Nephron progenitor cell (in vitro differentiated cells): ENCODE measurements at regions not wholly inside any gene's neighbourhood (a gene's known extent, or its start where the extent isn't known, plus 50 kb on each side); places are given as distances from the start of the nearest gene placed in this dataset.

Source experiments
- DNase-seq: peaks from one replicate; pipeline ENCODE4 v3.0.0; 2021
- H3K27ac Mint-ChIP-seq: 2 replicates; pipeline ENCODE4 v1.8.0; 2021; ENCODE audit warnings: mild to moderate bottlenecking, moderate library complexity, mixed read lengths
- H3K27me3 Mint-ChIP-seq: 2 replicates; pipeline ENCODE4 v1.8.0; 2021; ENCODE audit warnings: mild to moderate bottlenecking, low read depth, mixed read lengths; ENCODE audit not compliant: poor library complexity
- H3K36me3 Mint-ChIP-seq: 2 replicates; pipeline ENCODE4 v1.8.0; 2021; ENCODE audit warnings: low read depth, mixed read lengths
- H3K4me1 Mint-ChIP-seq: 2 replicates; pipeline ENCODE4 v1.8.0; 2021; ENCODE audit warnings: mixed read lengths
- H3K4me3 Mint-ChIP-seq: 2 replicates; pipeline ENCODE4 v1.8.0; 2021; ENCODE audit warnings: mild to moderate bottlenecking, moderate library complexity, mixed read lengths
- H3K9me3 Mint-ChIP-seq: 2 replicates; pipeline ENCODE4 v1.8.0; 2021; ENCODE audit warnings: mild to moderate bottlenecking, moderate library complexity, mixed read lengths
- TF ChIP-seq, protein P1 (sequence below): fragments of 200-600 bp; sonication (generic); IDR thresholded peaks from 2 replicates; pipeline ENCODE4 v1.5.0; 2021; ENCODE audit warnings: antibody characterized with exemption

DNA sequence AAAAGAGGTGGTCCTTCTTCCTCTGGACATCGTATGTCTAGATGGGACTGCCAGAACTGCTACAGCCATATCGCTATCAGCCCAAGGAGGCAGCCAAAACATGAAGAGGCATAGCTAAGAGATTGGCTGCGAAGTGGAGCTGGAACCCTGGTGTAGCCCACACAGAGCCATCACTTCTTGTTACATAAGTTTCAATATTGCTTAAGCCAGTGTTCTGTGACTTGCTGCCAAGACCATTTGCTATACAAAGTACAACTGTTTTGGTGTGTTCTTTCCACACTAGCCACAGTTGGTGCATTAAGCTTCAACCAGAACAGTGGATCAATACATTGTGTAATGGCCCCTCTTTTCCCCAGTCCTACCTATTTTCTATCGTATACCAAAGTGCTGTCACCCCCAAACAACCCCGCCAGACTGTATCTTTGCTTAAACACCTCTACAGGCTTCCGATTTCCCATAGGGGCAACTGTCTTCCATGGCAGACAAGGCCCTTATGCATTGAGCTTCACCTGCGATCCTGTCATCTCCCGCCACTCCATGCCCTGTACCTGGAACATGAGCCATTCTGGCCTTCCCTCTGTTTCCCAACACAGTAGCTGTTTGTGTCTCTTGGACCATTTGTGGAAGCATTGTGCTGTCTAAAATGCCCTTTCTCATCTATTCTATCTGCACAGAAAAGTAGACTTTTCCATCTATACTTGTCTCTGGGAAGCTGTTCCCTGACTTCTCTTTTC is 241.8 kb downstream of the TTLL7 start:
- H3K27ac Mint-ChIP-seq = no peak overlapping the region
- H3K4me3 Mint-ChIP-seq = no peak overlapping the region
- no peak for DNase-seq
- peaks cover 3% of the 10 kb centered on the region for H3K27me3 Mint-ChIP-seq
- no peaks in the 10 kb centered on the region for H3K36me3 Mint-ChIP-seq
- peaks cover 30% of the 10 kb centered on the region for H3K4me1 Mint-ChIP-seq
- TF ChIP-seq, protein P1, sequence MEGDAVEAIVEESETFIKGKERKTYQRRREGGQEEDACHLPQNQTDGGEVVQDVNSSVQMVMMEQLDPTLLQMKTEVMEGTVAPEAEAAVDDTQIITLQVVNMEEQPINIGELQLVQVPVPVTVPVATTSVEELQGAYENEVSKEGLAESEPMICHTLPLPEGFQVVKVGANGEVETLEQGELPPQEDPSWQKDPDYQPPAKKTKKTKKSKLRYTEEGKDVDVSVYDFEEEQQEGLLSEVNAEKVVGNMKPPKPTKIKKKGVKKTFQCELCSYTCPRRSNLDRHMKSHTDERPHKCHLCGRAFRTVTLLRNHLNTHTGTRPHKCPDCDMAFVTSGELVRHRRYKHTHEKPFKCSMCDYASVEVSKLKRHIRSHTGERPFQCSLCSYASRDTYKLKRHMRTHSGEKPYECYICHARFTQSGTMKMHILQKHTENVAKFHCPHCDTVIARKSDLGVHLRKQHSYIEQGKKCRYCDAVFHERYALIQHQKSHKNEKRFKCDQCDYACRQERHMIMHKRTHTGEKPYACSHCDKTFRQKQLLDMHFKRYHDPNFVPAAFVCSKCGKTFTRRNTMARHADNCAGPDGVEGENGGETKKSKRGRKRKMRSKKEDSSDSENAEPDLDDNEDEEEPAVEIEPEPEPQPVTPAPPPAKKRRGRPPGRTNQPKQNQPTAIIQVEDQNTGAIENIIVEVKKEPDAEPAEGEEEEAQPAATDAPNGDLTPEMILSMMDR = no peak
- H3K9me3 Mint-ChIP-seq = no peaks in the 10 kb centered on the region

DNA sequence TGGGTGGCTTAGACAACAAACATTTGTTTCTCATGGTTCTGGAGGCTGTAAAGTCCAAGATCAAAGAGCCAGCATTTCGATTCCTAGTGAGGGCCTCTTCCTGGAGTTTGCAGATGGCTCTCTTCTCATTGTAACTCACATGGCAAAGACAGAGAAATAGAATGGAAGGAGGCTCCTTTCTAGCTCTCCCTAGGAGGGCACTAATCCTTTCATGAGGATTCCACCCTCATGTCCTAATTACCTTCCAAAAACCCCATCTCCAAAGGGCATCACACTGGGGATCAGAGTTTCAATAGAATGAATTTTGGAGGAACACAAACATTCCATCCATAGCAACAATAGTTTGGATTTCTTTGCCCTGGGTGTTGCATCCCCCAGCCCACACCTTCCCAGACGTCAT is 247.3 kb downstream of the TTLL7 start:
- peaks cover 23% of the 10 kb centered on the region for H3K4me1 Mint-ChIP-seq
- H3K9me3 Mint-ChIP-seq = peaks cover 8% of the 10 kb centered on the region
- no peak overlapping the region for H3K4me3 Mint-ChIP-seq
- H3K27me3 Mint-ChIP-seq = no peaks in the 10 kb centered on the region
- no peak overlapping the region for H3K27ac Mint-ChIP-seq
- TF ChIP-seq, protein P1 = no peak
- H3K36me3 Mint-ChIP-seq = peaks cover 5% of the 10 kb centered on the region
- no peak for DNase-seq

DNA sequence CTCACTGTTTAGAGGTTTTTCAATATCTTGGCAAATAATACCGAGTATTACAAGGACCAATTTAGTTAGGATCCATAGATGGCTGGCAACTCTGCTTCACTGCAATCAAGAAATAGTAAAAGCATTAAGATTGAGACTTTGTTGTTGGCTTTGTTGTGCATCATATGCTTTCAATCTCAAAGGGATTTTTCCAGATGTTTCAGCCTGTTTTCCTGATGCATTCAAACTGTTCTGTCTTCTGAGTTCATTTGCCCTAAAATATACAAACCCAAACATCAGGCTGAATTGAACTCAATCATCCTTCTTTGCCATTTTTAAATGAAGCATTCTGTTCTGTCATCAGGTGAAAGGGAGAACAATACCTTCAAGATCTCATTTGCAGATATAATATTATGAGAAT is 248.7 kb downstream of the TTLL7 start:
- no peak overlapping the region for H3K4me3 Mint-ChIP-seq
- no peak overlapping the region for H3K27ac Mint-ChIP-seq
- H3K9me3 Mint-ChIP-seq = peaks cover 8% of the 10 kb centered on the region
- no peak for DNase-seq
- H3K27me3 Mint-ChIP-seq = no peaks in the 10 kb centered on the region
- peaks cover 30% of the 10 kb centered on the region for H3K4me1 Mint-ChIP-seq
- TF ChIP-seq, protein P1 = no peak
- peaks cover 5% of the 10 kb centered on the region for H3K36me3 Mint-ChIP-seq

DNA sequence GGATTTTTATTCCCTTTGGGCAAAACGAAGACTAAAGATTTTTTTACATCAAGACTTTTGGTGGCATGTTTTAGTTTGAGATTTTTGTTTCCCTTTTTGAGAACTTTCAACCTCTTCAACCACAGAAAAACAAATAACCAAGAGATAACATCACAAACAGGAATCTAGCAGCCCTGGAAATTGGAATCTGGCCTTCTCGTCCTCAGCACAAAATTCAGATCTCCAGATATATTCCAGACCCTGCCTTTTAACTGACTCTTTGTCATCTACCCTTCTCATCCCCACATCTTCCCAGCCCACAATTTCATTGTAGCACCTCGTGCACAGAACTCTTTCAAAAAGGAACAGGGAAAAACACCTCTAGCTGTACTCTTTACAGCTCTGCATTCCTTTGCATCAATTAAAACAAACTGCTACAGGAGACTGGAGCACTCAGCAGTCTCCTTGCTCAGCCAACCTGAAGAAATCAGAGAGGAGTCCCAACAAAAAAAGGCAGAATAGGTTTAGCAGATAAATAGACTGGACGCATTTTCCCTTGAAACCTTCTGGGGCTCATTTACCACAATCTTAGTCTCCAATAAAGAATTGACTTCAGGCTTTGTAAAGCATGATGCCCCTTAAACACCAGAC is 251.0 kb downstream of the TTLL7 start:
- H3K4me1 Mint-ChIP-seq = peaks cover 46% of the 10 kb centered on the region
- no peak for DNase-seq
- H3K4me3 Mint-ChIP-seq = no peak overlapping the region
- H3K9me3 Mint-ChIP-seq = peaks cover 8% of the 10 kb centered on the region
- TF ChIP-seq, protein P1 = no peak
- H3K27me3 Mint-ChIP-seq = no peaks in the 10 kb centered on the region
- H3K27ac Mint-ChIP-seq = no peak overlapping the region
- H3K36me3 Mint-ChIP-seq = peaks cover 5% of the 10 kb centered on the region

DNA sequence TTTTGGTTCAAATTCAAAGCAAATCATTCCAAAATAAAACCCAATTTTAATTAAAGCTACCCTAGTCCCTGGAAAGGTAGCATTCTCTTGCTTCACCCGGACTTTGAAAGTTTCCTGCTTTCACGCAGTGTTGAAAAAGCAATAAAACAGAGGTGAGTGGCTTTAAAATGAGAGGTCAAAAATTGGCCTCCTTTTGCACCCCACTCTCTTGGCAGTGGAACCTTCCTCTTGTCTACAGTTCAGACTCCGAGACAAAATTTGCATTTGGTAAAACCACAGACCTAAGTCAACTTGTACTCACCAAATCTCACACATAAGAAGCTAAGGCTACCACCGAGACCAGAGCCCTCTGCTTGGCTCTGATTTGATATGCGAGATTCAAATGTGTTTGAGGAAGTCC is 252.7 kb downstream of the TTLL7 start:
- Mint-ChIP-seq H3K4me3 (no peak overlapping the region), H3K36me3 (no peaks in the 10 kb centered on the region)

More for the DNA sequence above, 252.7 kb downstream of the TTLL7 start:
- Mint-ChIP-seq H3K27ac (no peak overlapping the region), H3K4me1 (peaks cover 64% of the 10 kb centered on the region), H3K27me3 (no peaks in the 10 kb centered on the region), H3K9me3 (peaks cover 2% of the 10 kb centered on the region)
- TF ChIP-seq, protein P1 = no peak
- no peak for DNase-seq
